ENCODE measurements at regions not wholly inside any gene's neighbourhood (a gene's known extent, or its start where the extent isn't known, plus 50 kb on each side); places are given as distances from the start of the nearest gene placed in this dataset.
"Not testable (repeated sequence)": the region's sequence is repeated elsewhere in the genome, so short reads cannot be mapped to it uniquely, and the experiment has no call there.

GRCh38 chr6:62819640-62820039, 391.6 kb upstream of the FKBP1C start:
- no peak for DNase-seq

GRCh38 chr6:62808565-62809293, 402.5 kb upstream of the FKBP1C start:
- no peak for DNase-seq

GRCh38 chr6:62805431-62805830, 405.8 kb upstream of the FKBP1C start:
- DNase-seq: no peak

DNA sequence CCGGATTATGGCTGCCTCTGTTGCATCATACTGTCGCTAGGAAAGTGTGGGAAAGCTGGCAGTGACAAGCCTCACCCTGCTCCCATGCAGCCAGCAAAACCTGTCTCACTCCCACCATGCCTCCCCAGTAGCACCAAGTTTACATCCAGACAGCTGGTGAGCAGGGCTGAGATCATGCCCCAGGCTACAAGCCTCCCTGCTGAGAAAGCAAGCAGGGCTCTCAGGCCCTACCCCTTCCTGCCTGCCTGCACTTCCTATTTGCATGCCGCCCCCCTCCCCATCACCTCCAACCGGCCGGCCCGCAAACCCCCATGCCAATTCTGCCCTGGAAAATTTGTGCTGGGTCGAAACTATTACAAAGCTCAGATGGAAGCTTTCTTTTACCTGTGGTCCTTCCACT, 408.2 kb upstream of the FKBP1C start:
- DNase-seq: no peak

DNA sequence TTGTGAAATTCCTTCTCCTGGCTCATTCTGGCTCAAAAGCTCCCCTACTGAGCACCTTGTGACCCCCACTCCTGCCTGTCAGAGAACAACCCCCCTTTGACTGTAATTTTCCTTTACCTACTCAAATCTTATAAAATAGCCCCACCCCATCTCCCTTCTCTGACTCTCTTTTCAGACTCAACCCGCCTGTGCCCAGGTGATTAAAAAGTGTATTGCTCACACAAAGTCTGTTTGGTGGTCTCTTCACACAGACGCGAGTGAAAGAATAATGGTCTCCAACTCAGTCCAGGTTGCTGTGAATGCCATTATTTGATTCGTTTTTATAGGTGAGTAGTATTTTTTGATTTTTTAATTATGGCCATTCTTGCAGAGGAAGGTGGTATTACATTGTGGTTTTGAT, 414.1 kb upstream of the FKBP1C start:
- DNase-seq: no peak

GRCh38 chr6:62775427-62776022, 435.7 kb upstream of the FKBP1C start:
- peak; percentile 47 for DNase-seq

DNA sequence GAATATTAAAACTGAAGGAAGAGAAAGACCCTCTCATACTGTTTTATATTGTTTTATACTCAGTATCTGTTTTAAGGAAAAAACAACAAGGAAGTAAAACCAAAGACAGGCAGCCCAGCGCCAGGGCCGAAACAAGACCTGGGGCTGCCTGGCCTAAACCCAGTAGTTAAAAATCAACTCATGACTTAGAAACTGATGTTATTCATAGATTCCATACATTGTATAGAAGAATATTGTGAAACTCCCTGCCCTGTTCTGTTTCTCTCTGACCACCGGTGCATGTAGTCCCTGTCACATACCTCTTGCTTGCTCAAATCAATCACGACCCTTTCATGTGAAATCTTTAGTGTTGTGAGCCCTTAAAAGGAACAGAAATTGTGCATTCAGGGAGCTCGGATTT, 445.1 kb upstream of the FKBP1C start:
- DNase-seq: not testable (repeated sequence)

- no peak for DNase-seq
Measured at GRCh38 chr6:62764841-62765240, 446.4 kb upstream of the FKBP1C start.

DNA sequence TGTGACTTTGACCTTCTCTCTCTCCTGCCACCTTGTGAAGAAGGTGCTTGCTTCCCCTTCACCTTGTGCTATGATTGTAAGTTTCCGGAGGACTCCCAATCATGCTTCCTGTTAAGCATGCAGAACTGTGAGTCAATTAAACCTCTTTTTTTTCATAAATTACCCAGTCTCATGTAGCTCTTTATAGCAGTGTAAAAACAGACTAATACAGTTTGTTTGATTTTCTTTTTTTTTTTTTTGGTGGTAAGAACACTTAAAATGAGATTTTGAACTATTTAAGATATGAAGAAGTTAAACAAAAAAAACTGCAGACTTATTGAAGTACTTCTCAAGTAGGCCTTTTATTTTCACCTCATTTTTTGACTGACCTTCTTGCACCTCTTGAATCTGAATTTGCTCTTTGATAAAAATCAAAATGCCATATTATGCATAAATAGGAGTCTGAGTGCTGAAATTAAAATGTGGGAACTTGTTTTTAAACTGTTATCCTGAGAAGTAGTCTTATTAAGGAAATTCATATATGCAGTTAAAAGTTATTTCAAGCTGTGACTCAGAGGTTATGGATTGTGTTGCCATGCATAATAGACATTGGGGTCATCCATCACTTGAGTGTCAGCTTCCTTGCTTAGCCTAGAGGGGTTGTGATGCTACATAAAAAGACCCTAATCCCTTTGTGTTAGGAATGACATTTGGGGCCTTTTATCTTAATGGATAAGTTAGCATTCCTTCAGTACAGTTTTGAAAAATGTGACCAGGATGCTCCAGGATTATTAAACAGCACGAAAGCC, 447.9 kb upstream of the FKBP1C start:
- no peak for DNase-seq

- DNase-seq: peak; percentile 43
Measured at GRCh38 chr6:62746968-62747367, 460.9 kb upstream of the KHDRBS2 start.

GRCh38 chr6:62746161-62746560, 460.1 kb upstream of the KHDRBS2 start:
- DNase-seq: no peak

DNA sequence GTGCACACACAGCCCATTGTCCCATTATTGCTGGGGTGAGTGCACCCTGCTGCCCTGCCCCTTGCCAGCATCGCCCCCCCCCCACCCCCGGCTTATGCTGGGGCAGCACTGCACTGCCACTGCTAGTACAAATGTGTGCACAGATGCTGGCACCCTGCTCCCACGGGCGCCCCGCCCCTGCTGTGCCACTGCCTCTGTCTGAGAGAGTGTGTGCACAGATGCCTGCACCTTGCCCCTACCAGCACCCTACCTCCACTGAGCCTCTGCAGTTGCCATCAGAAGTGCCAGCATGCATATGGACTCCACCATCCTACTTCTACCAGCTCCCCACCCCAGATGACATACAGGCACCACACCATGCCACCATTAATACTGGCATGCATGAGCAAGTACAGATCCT, 454.6 kb upstream of the KHDRBS2 start:
- no peak for DNase-seq

- DNase-seq: no peak
Measured at GRCh38 chr6:62740171-62740570, 454.1 kb upstream of the KHDRBS2 start.

DNA sequence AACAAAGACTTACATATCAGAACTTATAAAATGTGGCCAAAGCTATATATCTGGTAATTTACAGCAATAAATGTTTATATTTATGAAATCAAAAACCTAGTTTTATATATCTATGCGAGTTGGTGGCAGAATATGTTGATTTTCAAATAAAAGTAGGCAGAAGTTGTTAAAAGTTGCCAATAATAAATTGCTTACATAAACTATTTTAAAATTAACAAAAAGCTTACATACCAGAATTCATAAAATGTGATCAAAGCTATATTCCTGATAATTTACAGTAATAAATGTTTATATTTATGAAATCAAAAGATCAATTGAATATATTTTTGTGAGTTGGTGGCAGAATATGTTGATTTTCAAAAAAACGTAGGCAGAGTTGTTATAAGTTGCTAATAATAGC, 451.8 kb upstream of the KHDRBS2 start:
- no peak for DNase-seq

- no peak for DNase-seq
Measured at GRCh38 chr6:62721408-62721807, 435.4 kb upstream of the KHDRBS2 start.

- no peak for DNase-seq
Measured at GRCh38 chr6:62716719-62717118, 430.7 kb upstream of the KHDRBS2 start.

GRCh38 chr6:62714112-62714511, 428.1 kb upstream of the KHDRBS2 start:
- no peak for DNase-seq

- no peak for DNase-seq
Measured at GRCh38 chr6:62711750-62712149, 425.7 kb upstream of the KHDRBS2 start.

GRCh38 chr6:62707914-62708313, 421.9 kb upstream of the KHDRBS2 start:
- DNase-seq: no peak

DNA sequence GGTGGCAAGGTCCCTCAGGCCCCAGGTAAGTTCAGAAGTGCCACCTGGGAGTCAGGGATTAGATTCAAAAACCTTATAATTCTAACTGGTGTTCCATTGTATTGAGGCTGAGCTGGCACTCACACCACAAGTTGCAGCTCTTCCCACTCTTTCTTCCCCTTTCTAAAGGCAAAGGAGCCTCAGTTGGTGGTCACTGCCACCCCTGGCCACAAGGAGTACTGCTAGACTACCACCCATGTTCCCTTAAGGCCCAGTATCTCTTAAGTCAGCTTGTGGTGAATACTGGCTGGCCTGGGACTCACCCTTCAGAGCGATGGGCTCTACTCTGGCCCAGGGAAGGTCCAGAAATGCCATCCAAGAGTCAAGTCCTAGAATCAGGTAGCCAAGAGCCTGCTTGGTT, 421.1 kb upstream of the KHDRBS2 start:
- DNase-seq: no peak

DNA sequence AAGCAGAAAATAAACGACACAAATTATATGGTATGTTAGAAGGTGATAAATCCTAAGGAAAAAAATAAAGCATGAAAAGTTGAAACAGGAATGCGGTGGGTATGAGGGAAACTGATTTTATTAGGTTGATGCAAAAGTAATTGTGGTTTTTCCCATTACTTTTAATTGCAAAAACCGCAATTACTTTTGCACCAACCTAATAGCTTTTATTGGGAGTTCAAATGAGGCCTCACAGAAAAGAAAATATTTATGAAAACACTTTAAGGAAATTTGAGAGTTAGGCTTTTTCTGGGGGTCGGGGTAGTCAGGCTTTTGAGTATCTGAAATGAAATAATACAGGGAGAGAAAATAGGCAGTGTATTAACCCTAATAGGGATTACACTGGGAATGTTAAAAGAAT, 397.0 kb upstream of the KHDRBS2 start:
- no peak for DNase-seq

DNA sequence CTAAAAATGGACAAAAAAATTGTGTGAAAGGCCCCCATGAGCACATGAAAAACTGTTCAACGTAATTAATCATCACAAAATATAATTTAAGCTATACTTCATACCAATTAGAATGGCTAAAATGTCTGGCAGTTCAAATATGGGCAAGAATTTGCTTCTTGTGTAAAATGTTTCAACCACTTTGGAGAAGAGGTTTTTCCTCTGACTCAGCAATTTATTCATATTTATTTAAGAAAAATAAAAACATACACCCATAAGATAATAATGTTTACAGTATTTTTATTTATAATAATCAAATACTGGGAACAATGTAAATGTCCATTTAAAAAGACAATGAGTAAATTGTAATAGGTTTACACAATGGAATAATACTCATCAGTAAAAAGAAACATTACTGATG, 395.1 kb upstream of the KHDRBS2 start:
- DNase-seq: no peak

DNA sequence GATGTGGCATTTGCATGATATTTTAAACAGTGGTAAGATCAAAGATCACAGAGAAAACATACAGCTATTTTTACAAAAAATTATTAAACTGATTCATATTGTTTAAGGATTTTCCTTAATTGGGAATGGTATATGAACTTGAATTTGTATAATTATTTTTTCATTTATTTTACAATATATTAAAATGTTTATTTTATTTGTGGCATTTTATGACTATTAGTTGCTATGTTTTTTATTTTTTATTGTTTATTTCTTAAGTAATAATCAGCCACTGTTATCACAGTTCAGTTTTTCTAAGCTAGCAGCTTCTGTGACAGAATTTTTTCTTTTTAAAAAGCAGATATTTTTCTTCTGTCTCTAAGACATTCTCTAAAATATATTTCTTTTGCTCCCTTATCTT, 387.0 kb upstream of the KHDRBS2 start:
- no peak for DNase-seq
